ENCODE measurements at regions not wholly inside any gene's neighbourhood (a gene's known extent, or its start where the extent isn't known, plus 50 kb on each side); places are given as distances from the start of the nearest gene placed in this dataset.
"Not testable (repeated sequence)": the region's sequence is repeated elsewhere in the genome, so short reads cannot be mapped to it uniquely, and the experiment has no call there.

DNA sequence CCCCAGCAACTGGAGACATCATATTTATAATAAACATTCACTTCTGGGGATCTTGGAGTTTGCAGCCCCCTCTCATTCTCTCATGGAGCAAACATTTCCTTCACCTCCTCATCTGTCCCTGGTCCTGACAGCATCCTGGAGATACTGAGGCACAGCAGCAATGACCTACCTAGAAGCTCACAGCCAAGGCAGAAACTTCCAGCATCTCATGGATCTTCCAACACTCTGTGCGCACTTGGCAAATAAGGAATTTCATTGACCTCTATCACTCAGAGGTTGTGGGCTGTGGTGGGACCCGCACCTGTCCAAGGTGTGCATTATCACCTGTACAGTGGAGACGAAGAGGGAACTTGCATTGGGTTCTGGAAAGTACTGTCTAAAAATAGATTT is 109.8 kb downstream of the GGTLC2 start:
- DNase-seq (ENCODE audit: extremely low spot score, insufficient read length, low read depth) (no peak), FAIRE-seq (no peak)

DNA sequence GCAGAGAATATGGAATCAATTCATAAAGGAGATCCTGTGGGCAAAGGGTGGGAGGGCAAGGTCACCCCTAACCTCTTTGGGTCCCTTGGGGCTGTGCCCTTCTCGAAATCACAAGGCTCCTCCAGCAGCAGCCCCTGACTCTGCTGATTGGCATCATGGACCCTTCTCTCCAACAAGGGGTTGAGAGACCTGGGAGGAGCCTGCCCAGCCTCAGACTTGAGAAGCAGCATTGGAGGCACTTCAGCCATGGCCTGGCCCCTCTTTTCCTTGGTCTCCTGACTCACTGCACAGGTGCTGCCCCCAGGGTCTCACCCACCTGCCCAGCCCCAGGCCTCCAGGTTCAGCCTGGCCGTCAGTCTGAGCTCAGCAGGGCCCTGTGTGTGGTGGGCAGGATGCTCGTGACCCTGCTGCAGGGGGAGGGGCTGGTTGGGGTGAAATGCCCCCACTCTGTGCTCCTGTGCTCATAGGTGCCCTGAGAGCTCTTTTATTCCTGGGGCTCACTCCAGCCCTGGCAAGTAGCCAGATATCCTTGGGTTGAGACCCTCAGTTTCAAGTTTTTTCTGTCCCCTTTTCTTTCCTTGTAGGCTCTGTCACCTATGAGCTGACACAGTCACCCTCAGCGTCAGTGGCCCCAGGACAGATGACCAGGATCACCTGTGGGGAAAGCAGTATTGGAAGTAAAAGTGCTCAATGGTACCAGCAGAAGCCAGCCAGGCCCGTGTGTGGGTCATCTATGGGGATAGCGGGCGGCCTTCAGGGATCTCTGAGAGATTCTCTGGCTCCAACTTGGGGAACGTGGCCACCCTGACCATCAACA is 110.8 kb downstream of the GGTLC2 start:
- no peak for DNase-seq (ENCODE audit: extremely low spot score, insufficient read length, low read depth)
- FAIRE-seq: no peak

- DNase-seq (ENCODE audit: extremely low spot score, insufficient read length, low read depth) (no peak), FAIRE-seq (no peak)
Measured at GRCh38 chr22:22755778-22756100, 111.3 kb downstream of the GGTLC2 start.

DNA sequence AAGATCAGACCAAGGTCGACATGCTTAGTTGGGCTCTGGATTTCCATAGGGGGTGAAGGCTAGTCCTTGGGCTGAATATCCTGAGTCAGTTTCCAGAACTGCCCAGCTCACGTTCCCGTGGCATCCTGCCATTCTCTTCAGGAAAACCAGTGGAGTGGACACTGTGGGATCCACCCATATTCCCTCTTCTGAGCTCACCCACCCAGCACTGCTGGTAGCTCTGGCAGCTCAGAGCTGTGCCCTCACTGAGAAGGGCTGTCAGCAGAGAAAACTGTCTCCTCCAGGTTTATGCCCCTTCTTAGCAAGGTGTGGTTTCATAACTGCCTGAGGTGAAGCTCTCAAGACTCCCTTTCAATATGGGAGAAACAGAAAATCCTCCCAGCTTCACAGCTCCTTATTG is 111.7 kb downstream of the GGTLC2 start:
- DNase-seq (ENCODE audit: extremely low spot score, insufficient read length, low read depth): no peak
- FAIRE-seq: no peak

DNA sequence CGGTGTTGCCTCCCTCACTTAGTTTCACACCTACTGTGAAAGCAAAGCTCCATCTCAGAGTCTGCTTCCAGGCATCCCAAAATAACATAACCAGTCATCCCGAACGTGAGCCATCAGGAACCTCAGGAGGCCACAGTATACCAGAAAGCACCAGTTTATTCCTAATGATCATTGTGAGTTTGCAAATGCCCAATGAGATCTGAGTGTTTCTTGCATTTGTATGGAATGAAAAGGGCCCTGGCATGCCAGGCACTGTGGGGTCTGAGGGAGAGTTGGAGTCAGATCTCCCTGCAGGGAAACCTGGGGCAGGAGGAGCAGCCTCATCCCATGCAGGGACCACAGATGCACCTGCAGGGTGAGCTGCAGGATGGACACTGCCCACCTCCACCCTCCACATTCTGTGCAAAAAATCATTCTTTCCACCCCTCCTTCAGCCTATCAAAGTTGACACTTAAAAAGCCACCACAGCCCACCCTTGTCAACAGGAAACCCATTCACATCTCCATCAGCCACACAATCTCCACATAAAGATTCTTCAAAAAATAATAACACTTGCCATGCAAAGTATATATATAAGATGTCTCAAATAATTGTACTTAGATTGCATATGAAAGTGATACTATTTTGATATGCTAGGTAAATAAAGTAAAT is 112.3 kb downstream of the GGTLC2 start:
- not testable (repeated sequence) for FAIRE-seq; DNase-seq (ENCODE audit: extremely low spot score, insufficient read length, low read depth)

DNA sequence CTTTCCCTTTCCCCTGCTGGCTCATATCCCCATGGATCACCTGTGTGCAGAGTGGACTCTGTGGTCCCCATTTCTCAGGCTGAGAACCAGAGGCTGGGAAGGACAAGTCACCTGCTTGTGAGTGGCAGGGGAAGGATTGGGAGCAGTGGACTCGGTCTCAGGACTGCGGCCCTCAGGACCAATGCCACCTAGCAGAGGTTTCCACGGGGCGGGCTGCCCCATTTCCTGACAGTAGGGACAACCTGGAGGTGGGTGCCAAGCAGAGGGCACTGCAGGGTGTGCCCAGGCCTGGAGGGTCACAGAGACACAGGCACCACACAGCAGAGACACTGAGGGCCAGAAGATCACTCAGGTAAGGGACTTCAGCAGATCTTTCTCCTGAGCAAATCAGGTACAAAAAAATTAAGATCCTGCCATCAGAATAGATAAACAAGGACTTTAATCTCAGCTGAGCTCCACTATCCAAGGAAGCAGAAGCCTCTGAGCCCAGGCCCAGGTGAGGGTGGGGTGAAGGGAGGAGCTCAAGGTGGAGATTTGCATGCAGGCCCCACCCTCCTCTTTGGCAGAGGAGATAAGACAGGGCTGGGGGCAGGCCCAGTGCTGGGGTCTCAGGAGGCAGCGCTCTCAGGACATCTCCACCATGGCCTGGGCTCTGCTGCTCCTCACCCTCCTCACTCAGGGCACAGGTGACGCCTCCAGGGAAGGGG is 113.8 kb downstream of the GGTLC2 start:
- FAIRE-seq; DNase-seq (ENCODE audit: extremely low spot score, insufficient read length, low read depth): not testable (repeated sequence)

- DNase-seq (ENCODE audit: extremely low spot score, insufficient read length, low read depth): no peak
- no peak for FAIRE-seq
Measured at GRCh38 chr22:22759371-22759770, 115.0 kb downstream of the GGTLC2 start.

DNA sequence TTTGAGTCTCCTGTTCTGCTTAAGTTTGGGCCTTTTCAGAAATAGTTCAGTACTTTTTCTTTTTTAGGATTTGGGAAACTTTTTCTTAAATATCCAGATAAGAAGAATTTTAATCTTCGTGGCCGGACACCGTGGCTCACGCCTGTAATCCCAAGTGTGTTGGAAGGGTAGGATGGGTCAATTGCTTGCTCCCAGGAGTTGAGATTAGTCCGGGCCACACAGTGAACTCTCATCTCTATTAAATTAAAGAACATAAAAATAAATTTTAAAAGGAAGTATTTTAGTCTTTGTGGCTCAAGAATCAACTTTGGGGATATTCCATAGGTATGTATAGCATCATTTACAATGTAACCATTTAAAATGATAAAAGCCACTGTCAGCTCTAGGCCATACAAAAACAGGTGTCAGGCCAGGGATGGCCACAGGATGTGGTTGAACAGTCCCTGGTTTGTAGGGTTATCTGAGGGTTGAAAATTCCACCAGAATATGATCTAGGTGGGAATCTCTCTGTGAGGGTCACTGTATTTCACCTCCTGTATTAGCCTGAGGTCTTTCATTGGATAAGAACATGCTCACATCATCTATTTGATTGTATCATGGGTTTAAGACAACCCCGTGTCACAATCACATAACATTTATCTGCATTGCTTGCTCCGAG is 115.6 kb downstream of the GGTLC2 start:
- no peak for FAIRE-seq

GRCh38 chr22:22761606-22761962 is 117.2 kb downstream of the GGTLC2 start:
- DNase-seq (ENCODE audit: extremely low spot score, insufficient read length, low read depth) (no peak), FAIRE-seq (no peak)

More for the DNA sequence above, 115.6 kb downstream of the GGTLC2 start:
- DNase-seq (ENCODE audit: extremely low spot score, insufficient read length, low read depth): no peak

DNA sequence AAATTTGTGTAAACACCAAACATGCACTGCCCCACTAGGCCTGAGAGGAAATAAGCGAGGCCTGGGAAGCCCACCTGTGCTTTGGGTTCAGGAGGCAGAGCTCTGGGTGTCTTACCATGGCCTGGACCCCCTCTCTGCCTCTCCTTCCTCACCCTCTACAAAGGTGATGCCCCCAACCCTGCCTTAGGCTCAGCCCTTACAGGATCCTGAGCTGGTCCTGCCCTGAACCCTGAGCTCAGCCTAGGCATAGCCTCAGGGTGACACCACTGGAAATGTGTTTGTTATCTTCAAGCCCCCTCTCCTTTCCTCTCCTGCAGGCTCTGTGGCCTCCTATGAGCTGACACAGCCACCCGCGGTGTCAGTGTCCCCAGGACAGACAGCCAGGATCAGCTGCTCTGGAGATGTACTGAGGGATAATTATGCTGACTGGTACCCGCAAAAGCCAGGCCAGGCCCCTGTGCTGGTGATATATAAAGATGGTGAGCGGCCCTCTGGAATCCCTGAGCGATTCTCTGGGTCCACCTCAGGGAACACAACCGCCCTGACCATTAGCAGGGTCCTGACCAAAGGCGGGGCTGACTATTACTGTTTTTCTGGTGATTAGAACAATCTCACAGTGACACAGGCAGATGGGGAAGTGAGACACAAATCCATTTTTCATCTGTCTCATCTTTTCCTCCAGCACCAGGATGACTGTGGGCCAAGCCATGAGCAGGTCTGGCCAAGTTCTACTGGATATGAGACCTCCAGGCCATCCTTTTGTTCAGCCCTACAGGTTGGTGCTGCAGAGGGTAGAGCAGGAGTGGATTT is 117.8 kb downstream of the GGTLC2 start:
- FAIRE-seq: no peak
- DNase-seq (ENCODE audit: extremely low spot score, insufficient read length, low read depth): no peak

GRCh38 chr22:22763512-22763911 is 119.1 kb downstream of the GGTLC2 start:
- DNase-seq (ENCODE audit: extremely low spot score, insufficient read length, low read depth) (no peak), FAIRE-seq (no peak)

- no peak for DNase-seq (ENCODE audit: extremely low spot score, insufficient read length, low read depth)
- FAIRE-seq: no peak
Measured at GRCh38 chr22:22764085-22764484, 119.7 kb downstream of the GGTLC2 start.

DNA sequence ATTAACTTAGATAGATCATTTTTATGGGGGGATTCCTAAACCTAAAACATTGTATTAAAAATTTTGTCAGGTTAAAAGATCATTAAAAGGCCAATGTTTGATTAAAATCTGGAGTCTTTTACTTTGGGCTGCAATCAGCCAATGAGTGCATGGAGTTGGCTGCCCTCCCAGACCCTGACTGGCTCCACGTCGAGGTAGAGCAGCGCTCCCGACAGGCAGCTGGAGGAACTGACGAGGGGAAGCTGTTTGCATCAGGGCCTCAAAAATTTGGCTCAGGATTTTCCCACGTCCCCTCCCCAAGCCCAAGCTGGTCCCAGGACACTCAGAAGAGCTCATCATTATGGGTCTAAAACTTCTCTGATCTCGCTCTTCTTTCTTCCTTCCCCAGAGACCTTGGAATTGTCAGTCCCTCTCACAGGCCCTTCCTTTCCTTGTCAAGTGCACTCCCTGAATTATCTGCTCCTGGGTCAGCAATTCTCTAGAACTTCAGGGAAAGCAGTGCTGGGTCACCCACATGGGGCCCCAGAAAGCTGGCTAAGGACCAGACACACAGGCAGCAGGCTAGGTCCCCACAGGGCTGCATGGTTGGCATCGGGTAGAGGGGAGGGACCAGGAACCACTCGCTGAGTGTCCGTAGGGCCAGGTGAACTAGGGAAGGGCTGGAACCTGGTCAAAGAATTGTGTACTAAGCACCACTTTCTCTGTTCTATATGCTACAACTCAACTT is 119.6 kb upstream of the IGLL5 start:
- no peak for FAIRE-seq

GRCh38 chr22:22768885-22769284 is 118.7 kb upstream of the IGLL5 start:
- DNase-seq (ENCODE audit: extremely low spot score, insufficient read length, low read depth) (no peak), FAIRE-seq (no peak)

More for the DNA sequence above, 119.6 kb upstream of the IGLL5 start:
- no peak for DNase-seq (ENCODE audit: extremely low spot score, insufficient read length, low read depth)

- DNase-seq (ENCODE audit: extremely low spot score, insufficient read length, low read depth) (no peak), FAIRE-seq (no peak)
Measured at GRCh38 chr22:22769434-22770279, 118.0 kb upstream of the IGLL5 start.

DNA sequence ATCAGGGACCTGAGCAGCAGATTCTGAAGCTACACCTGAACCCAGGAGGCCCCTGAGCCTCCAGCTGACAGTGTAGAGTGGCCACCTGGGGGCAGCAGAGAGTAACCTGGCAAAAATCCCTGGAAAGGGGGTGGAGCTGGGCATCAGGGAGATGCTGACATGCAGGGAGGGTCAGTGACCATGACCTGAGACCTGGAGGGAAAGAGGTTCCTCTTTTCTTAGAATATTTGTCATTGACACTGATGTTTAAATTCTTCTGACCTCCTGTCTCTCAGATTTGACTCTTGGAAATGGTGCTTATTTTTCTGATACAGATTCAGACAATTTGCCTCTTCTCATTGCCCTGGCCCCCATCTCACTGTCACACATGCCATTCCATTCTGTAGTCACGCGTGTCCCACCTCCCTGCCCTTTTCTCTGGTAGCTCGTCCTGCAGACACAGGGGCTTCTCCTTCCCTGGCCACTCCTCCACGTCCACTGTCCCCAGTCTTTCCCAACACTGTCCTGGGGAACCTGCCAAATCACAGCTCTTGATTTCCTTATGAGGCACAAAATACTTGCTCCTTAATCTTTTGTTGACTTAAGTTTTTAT is 117.2 kb upstream of the IGLL5 start:
- no peak for DNase-seq (ENCODE audit: extremely low spot score, insufficient read length, low read depth)
- FAIRE-seq: peak; percentile 39

GRCh38 chr22:22770881-22771280 is 116.7 kb upstream of the IGLL5 start:
- FAIRE-seq: no peak

More at GRCh38 chr22:22770881-22771280, 116.7 kb upstream of the IGLL5 start:
- no peak for DNase-seq (ENCODE audit: extremely low spot score, insufficient read length, low read depth)
